RPMI8226 (cell line): ENCODE measurements at regions not wholly inside any gene's neighbourhood (a gene's known extent, or its start where the extent isn't known, plus 50 kb on each side); places are given as distances from the start of the nearest gene placed in this dataset.

ENCODE experiments used
- DNase-seq: peaks from one replicate; pipeline ENCODE4 v3.0.0-alpha.2; 2015

- no peak for DNase-seq
Observed at GRCh38 chr2:226256709-226257376, 542.8 kb downstream of the IRS1 start.

GRCh38 chr2:226256237-226256636 lies 543.4 kb downstream of the IRS1 start:
- DNase-seq = no peak

- no peak for DNase-seq
Observed at GRCh38 chr2:226251661-226252060, 548.0 kb downstream of the IRS1 start.

- no peak for DNase-seq
Observed at GRCh38 chr2:226247289-226248275, 552.0 kb downstream of the IRS1 start.

- DNase-seq = no peak
Observed at GRCh38 chr2:226234187-226234586, 565.4 kb downstream of the IRS1 start.

GRCh38 chr2:226233388-226233787 lies 566.2 kb downstream of the IRS1 start:
- no peak for DNase-seq

- DNase-seq = no peak
Observed at GRCh38 chr2:226228080-226228479, 571.5 kb downstream of the IRS1 start.

- no peak for DNase-seq
Observed at GRCh38 chr2:226227341-226227740, 572.3 kb downstream of the IRS1 start.

GRCh38 chr2:226223704-226224103 lies 575.9 kb downstream of the IRS1 start:
- DNase-seq = no peak

GRCh38 chr2:226220511-226220910 lies 579.1 kb downstream of the IRS1 start:
- DNase-seq = no peak

GRCh38 chr2:226217191-226217590 lies 582.4 kb downstream of the IRS1 start:
- DNase-seq = no peak

- no peak for DNase-seq
Observed at GRCh38 chr2:226216575-226216974, 583.0 kb downstream of the IRS1 start.

- DNase-seq = peak; percentile 20
Observed at GRCh38 chr2:226215902-226216503, 583.6 kb downstream of the IRS1 start.

GRCh38 chr2:226213717-226214116 lies 585.9 kb downstream of the IRS1 start:
- no peak for DNase-seq

- no peak for DNase-seq
Observed at GRCh38 chr2:226211439-226211838, 588.2 kb downstream of the IRS1 start.

GRCh38 chr2:226208726-226209125 lies 590.9 kb downstream of the IRS1 start:
- DNase-seq = no peak

GRCh38 chr2:226207671-226208070 lies 591.9 kb downstream of the IRS1 start:
- DNase-seq = no peak

GRCh38 chr2:226199555-226199954 lies 600.1 kb downstream of the IRS1 start:
- no peak for DNase-seq

GRCh38 chr2:226198956-226199355 lies 600.7 kb downstream of the IRS1 start:
- no peak for DNase-seq

GRCh38 chr2:226190479-226191252 lies 609.0 kb downstream of the IRS1 start:
- no peak for DNase-seq

- DNase-seq = no peak
Observed at GRCh38 chr2:226189061-226189460, 610.6 kb downstream of the IRS1 start.

- DNase-seq = no peak
Observed at GRCh38 chr2:226187616-226188015, 612.0 kb downstream of the IRS1 start.

GRCh38 chr2:226187156-226187555 lies 612.5 kb downstream of the IRS1 start:
- DNase-seq = no peak
